Fibroblast of the aortic adventitia (primary cell): ENCODE measurements at regions not wholly inside any gene's neighbourhood (a gene's known extent, or its start where the extent isn't known, plus 50 kb on each side); places are given as distances from the start of the nearest gene placed in this dataset.

Experiments
- DNase-seq: peaks from one replicate; pipeline ENCODE4 v3.0.0-alpha.2; 2010; ENCODE audit warnings: low read depth
- H3K4me3 ChIP-seq: 2 replicates; pipeline ENCODE4 v1.5.1; 2011; ENCODE audit warnings: low read depth, mild to moderate bottlenecking, control low read depth, low read length, moderate library complexity
- TF ChIP-seq, protein P1 (sequence below): IDR thresholded peaks from 2 replicates; pipeline ENCODE4 v1.5.1; 2011; ENCODE audit warnings: mild to moderate bottlenecking, low read length, control low read depth, inconsistent platforms; ENCODE audit not compliant: insufficient read depth

DNA sequence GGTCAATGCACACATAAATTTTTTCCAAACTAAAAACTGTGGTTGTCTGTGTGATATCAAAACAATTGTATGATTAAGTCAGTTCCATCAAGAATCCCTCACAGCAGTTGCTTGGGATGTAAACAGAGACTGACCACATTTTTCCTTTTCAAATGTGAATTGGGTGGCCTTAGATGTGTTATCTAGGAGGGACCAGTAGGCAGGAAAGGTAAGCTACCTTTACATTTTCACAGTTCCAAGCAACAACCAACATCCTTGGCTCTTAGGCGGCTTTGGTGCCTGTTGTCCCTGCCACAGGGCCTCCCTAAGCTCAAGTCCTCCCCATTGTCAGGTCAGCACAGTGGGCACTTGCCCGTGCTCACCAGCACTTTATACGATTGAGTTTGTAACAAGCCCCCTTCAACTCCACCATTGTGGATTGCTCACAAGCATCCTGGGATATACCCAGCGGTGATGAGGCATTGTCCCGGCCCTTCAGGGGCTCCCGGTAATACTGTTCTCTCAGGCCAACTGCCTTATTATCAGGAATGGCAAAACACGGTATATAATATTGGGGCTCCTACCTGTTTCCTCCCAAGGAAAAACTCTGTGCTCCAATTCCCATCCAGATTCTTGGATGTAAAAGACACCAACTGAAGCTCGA lies 114.9 kb upstream of the ANKRD1 start:
- no peak for DNase-seq
- H3K4me3 ChIP-seq, result no peak overlapping the region
- TF ChIP-seq, protein P1, sequence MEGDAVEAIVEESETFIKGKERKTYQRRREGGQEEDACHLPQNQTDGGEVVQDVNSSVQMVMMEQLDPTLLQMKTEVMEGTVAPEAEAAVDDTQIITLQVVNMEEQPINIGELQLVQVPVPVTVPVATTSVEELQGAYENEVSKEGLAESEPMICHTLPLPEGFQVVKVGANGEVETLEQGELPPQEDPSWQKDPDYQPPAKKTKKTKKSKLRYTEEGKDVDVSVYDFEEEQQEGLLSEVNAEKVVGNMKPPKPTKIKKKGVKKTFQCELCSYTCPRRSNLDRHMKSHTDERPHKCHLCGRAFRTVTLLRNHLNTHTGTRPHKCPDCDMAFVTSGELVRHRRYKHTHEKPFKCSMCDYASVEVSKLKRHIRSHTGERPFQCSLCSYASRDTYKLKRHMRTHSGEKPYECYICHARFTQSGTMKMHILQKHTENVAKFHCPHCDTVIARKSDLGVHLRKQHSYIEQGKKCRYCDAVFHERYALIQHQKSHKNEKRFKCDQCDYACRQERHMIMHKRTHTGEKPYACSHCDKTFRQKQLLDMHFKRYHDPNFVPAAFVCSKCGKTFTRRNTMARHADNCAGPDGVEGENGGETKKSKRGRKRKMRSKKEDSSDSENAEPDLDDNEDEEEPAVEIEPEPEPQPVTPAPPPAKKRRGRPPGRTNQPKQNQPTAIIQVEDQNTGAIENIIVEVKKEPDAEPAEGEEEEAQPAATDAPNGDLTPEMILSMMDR, result no peak

DNA sequence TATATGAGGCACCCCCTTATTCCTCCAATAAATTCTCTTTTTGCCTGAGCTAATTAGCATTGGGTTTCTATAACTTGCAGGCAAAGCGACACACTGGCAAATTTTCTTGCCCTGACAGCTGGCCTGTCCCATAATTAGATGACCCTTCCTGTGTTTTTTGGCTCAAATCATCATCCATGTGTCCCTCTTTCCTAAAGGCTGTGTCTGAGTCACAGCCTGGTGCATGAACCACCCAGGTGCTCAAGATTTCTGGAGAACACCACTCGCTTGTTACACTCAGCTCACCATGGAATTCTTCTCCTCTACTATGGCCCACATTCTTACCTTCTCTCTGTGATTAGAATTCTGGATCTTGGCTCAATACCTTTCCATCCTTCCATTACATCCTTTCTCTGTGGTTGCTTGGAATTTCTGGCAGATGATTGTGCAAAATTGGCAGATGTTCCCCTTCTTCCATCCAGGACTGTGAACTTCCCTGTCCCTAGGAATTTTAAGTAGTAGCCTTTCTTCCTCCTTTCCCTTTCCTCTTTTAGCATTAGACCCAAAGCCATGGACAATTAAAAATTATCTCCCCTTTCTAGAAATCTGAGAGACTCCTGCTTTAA lies 116.0 kb upstream of the ANKRD1 start:
- H3K4me3 ChIP-seq, result no peak overlapping the region
- DNase-seq, result peak; percentile 64
- TF ChIP-seq, protein P1, result no peak

DNA sequence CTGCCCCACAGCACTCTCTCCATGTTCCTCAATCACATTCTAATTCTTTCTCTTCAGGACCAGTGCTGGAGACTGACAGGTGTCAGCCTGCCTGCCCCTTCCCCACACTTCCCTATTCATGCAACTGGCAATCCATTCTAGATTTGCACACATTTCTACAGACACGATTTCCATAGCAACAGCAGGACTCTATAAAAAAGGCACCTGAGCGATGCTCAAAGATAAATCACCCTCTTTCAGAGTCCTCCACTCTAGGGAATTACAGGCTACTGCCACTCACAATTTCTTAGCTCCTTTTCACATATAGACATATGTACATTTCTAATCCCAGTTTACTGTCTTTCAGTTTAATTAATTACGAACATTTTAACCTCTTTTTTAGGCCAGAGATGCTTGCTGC lies 118.1 kb upstream of the ANKRD1 start:
- no peak for DNase-seq
- TF ChIP-seq, protein P1, result no peak
- H3K4me3 ChIP-seq, result no peak overlapping the region

DNA sequence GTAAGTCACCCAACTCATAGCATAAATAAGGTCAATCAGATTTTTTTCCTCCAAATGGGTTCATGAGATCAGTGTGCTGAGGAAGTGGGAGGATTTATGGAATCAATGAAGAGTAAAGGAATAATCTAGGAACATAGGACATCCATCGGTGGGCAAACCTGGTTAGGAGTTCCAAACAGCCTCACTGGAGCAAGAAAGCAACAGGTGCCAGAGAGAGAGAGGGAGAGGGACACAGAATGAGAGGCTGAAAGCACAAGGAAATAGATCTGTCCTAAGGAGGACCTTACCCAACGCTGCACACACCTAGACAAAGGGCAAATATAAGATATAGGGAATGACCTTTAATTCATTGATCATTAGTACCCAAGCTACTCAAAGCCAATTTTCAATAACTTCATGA lies 119.5 kb upstream of the ANKRD1 start:
- TF ChIP-seq, protein P1, result no peak
- DNase-seq, result no peak
- H3K4me3 ChIP-seq, result no peak overlapping the region

DNA sequence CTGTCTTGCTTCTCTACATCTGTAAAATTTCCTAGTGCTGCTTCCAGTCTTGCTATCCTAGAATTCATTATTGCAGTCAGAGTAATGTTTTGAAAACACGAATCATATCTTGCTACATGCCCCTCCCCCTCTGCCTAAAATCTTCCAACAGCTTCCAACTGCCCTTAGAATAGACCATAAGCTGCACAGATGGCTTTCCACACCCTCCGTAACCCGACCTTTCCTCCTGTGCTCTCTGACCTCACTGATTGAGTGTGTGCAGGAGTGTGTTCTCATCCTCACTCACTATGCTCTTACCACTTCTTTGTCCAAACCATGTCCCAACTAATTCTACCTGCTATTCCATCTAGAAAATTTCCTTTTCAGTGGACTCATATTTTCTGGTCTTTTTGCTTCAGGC lies 121.2 kb upstream of the ANKRD1 start:
- H3K4me3 ChIP-seq, result no peak overlapping the region
- no peak for DNase-seq
- TF ChIP-seq, protein P1, result no peak

DNA sequence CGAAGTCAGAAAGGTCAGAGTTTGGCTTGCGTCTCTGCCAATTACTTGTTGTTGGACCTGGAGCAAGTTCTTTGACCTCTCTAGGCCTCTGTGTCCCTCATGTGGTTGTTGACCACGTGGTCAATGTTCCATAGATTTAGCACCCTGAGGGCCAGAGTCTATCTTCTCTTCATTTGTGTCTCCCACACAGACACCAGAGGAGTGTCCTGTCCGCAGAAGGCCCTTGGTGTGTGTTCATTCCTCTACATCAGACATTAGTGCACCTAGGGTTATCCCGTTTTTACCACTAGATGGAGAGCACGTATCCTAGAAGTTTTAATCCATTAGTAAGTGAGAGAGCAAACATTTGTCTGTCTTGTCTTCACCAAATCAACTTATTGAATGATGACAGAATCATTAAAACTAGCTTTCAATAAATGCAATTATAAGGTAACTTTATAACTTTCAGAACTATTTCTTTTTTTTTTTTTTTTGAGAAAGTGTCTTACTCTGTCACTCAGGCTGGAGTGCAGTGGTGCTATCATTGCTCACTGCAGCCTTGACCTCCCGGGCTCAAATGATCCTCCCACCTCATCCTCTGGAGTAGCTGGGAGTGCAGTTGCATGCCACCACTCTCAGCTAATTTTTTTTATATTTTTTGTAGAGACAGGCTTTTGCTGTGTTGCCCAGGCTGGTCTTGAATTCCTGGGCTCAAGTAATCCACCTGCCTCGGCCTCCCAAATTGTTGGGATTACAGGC lies 122.5 kb upstream of the ANKRD1 start:
- H3K4me3 ChIP-seq, result no peak overlapping the region
- TF ChIP-seq, protein P1, result peak; percentile 51
- peak; percentile 50 for DNase-seq
